HG02973 (cell line): ENCODE measurements at regions not wholly inside any gene's neighbourhood (a gene's known extent, or its start where the extent isn't known, plus 50 kb on each side); places are given as distances from the start of the nearest gene placed in this dataset.
"Not testable (repeated sequence)": the region's sequence is repeated elsewhere in the genome, so short reads cannot be mapped to it uniquely, and the experiment has no call there.

Experiments
- ATAC-seq: cut with Tn5 transposase; IDR thresholded peaks from one replicate; pipeline ENCODE4 v1.9.1; 2021; ENCODE audit warnings: moderate library complexity; ENCODE audit not compliant: unreplicated experiment

DNA sequence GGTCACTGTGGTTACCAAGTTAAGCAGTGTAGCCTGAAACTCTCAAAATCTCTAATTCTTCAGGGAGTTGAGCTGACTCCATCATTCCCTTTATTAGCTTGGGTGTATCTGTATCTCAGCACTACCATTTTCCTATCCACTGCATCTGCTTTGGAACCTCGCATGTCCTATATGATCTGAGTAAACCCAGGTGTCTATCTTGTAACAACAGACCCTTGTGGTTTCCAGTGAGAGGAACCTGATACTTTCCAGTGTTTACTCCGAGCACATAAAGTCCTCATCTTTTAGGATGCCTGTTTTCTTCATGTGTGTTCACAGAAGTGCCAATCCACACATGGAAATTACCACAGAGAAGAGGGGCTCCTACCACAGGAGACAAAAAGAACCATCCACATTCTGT, 650.4 kb downstream of the LMO4 start:
- ATAC-seq: no peak

DNA sequence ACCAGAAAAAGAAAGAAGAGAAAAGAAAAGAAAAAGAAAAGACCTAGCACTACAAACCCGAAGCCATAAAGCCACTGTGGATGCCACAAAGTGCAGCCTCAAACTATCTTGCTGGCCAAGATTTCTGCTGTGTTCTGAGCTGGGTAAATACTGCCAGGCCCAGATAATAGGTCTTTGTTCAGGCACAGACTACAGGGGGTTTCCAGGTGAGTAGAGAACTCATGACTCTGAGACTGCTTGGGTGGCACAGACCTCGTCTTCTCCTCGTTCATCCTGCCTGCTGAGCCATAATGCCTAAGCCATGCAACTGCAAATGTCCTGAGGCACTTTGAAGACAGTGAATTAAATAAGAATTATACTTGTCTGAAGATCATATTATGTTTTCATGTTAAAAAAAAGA, 651.8 kb downstream of the LMO4 start:
- no peak for ATAC-seq

DNA sequence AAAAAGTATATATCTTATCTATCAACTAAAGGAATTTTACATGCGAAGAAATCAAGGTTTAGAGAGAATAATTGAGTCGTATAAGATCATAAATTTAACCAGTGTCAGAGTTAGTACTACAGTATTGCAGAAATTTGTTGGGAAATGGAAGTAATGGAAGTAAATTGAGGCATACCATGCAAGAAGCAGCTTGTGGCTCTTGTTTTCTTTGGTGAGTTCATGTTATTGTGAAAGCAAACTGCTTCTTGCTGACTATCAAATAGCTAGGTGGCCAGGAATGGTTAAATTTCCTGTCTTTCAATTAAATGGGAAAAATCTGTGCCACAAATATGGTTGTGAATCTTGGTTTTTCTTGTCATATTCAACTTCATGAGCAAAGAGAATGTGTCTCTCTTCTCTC, 652.7 kb downstream of the LMO4 start:
- ATAC-seq: no peak

DNA sequence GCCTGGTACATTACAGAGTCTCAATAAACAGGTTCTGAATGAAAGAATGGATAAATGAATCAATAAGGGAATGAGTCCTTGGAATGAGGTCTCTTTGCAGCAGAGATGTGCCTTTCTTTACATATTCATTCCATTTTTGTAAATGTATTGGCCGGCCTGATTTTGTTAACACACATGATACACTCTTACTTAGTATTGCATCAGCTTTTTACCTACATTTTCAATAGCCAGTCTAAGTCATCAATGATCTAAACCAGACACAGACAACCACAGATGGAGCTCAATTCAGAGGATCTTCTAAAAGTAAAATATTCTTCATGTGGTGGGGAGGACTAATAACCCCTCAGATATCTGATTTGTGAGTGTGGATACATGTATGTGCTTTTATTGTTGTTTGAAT, 653.1 kb downstream of the LMO4 start:
- ATAC-seq: no peak

DNA sequence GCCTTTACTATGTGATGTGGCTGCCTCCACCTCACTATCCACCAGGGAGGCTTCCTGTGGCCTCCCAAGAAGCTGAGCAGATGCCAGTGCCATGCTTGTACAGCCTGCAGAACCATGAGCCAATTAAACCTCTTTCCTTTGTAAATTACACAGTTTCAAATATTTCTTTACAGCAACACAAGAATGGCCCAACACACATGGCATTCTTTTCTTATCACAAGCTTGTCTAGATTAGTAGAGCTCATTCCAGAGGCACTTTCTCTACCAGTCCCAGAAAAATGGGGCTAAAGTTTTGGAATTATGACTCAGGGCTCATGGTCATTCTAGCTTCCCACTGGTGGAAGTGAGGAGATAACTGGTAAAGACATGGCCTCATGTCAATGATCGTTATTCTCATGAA, 655.2 kb downstream of the LMO4 start:
- no peak for ATAC-seq

DNA sequence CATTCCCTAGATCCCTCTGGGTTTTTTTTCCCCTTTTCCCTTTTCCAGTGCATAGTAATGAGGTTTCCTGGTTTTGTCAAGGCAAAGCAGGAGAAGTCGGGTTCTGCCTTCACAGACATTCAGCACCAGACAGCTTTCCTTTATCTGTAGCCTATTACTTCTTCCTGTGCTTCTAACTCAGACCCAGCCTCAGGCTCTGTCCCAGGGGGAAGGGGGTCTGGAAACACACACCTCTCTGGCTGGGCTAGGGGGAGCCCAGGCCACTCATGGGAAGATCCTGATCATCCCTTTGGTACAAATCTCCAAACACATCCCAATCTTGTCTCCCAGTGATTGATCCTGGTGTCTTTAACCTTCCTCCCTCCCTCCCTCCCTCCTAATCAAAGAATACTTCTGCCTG, 656.4 kb downstream of the LMO4 start:
- ATAC-seq: no peak

DNA sequence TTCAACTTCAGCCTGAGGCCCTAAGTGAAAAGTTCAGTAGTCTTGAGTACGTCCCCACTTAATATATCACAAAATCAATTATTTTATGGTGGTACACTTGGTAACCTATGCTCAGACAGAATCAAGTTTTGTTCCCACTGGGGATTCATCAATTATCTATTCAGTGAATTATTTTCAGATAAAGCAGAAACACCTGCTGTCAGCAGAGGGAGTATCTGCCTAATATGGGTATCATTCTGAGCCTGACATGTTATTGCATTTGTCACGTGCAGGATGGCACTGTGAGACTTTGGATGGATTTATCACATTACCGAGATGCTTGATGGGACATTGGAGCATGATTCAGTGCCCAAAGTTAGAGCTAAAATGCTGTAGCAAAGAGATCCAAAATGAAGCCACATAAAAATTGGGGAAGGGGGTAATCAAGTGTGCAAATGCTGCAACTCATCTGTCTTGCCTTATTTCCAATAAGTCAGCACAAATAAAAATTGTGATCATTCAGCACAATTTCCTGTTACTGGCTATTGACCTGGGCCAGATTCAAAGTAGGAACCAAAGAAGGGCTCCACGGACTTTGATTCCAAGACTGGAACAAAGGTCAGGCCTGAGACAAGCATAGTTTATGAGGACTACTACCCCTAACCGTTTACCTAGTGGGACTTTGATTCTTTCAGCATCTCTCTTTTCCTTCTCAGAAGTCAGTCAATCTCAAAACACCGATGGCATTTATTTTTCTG, 657.6 kb downstream of the LMO4 start:
- ATAC-seq: no peak

DNA sequence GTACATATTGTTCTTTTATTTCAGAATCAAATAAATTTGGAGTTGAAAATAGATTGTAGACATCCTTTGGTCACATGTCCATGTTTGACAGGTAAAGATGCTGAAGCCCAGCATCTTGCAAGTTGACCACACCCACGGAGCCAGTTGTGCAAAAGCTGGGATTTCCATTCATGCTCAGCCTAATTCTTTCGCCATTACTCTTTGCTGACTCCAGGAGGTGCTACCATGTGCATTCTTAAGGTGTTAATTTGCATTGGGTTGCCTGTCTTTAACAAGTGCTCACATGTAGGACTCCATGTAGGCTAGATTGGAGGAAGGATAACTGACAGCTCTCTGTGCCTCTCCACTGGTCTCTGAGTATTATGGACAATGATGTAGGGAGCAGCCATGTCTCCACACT, 660.7 kb downstream of the LMO4 start:
- ATAC-seq: no peak

DNA sequence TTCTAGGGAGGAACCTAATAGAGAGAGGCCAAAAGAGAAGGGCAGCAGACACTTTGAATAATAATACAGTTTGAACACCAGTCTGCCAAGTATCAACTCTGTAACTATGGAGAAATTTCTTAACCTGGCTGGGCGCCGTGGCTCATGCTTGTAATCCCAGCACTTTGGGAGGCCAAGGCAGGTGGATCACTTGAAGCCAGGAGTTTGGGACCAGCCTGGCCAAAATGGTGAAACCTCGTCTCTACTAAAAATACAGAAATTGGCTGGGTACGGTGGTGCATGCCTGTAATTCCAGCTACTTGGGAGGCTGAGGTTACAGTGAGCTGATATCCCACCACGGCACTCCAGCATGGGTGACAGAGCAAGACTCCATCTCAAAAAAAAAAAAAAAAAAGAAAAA, 663.9 kb downstream of the LMO4 start:
- ATAC-seq: not testable (repeated sequence)

DNA sequence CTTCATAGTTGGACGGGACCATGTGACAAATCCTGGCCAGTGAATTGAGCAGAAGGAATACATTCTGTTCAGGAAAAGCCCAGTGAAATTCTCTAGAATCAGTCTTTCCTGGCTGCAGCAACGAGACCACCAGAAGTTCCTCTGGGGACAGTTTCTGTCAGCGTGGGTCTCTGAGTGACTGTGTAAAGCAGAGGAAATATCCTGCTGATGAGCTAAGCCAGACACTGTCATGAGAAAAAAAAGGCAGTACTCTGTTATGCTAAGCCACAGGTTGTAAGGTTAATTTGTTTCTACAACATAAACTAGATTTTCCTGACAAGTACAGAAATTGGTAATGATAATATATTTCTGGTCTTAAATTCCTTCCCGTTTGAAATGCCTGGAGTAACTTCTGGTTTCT, 664.4 kb downstream of the LMO4 start:
- ATAC-seq: no peak

DNA sequence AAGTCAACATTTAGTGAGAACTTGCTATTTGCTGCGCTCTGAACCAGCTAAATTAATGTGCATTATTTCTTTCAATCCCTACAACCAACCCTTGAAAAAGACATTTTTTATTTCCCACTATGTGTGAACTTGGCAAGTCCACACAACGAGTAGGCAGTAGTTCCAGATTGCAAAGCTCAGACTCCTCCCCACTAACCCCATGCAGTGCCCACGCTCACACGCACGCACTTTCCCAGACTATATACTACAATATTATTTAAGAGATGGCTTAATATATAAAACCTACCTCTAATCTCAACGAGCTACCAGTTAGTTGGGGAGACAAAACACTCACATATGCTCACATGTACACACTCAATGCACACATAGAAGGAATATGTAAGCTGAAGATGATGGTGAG, 671.2 kb downstream of the LMO4 start:
- no peak for ATAC-seq

DNA sequence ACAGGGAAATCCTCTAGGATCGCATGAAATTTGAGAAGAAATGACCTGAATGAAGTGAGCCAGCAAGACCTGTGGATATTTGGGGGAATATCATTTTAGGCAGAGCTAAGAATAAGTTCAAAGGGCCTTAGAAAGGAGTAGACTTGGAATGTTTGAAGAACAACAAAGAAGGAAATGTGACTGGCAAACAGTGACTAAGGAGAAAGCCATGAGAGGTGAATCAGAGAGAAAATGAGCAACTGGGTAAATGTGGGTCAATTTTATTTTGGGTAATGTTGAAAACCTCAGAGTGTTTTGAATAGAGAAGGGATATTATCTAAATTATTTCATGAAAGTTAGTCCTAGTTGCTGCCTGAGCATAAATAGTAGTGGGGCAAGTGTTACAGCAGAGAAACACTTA, 672.8 kb downstream of the LMO4 start:
- no peak for ATAC-seq

DNA sequence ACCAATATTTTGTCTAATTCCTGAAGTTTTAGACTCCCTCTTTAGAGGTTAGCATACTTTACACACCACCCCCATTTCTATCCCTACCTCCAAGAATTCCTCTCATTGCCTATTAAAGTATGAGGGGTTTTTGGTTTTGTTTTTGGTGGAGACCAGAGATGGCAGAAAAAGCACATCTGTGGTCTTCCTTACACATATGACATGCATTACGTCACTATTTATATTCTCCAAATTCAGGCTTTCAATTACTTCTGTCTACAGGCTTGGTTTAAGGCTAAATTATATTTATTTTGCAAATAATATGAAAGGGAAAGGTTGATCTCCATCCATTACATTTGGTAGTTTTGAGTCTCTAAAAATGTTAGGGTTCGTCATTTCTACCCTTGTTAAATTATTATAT, 674.6 kb downstream of the LMO4 start:
- no peak for ATAC-seq

DNA sequence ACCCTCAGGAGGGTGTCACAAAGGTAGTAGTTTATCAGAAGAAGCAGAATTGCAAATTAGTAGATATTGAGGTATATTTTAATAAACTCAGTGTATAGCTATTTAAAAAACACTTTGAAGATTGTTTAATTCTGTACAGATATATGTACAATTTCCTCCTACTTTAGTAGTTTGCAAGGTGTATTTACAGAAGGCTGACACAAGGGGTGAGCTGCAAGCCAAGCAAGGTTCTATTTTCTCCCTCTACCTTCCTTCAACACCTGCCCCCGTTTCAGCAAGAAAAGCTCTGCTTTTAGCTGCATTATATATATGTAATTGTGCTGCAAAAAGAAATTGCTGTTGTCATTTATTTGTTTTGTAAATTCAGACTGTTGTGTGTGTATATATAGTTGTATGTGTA, 674.2 kb upstream of the PKN2 start:
- no peak for ATAC-seq

DNA sequence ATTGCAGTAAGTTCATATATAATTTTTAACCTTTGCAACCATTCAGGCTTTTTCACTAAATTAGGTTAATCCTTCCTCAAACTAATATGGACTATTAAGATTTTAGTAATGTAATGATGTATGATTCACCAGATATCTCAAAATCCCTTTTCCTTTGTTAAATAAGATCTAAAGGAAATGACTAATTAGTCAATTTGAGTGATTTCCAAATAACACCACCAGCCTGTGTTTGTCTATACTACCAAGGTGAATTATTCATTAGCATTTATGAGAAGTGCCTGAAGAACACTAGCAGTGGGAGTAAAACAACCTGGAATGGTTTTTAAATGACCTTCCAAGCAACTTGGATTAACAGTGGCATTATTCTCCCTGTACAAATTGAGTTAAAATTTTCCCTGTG, 670.6 kb upstream of the PKN2 start:
- ATAC-seq: no peak

DNA sequence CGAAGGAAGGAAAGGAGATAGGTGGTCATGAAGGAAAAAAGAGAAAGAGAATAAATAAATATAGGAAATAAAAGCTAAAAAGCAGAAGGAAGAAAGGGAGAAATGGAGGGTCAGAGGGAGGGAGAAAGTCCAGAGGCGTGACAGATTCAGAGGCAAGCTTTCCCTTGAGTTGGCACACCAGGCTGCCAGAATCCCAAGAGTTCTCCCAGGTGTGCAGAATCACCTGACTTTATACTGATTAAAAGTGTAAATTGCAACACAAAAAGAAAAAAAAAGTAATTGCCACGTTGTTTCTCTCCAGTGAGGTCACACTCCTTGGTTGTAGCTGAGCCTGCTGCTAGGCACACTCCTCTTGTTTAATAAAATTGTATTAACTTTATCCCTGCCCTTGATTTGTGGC, 669.9 kb upstream of the PKN2 start:
- ATAC-seq: no peak

DNA sequence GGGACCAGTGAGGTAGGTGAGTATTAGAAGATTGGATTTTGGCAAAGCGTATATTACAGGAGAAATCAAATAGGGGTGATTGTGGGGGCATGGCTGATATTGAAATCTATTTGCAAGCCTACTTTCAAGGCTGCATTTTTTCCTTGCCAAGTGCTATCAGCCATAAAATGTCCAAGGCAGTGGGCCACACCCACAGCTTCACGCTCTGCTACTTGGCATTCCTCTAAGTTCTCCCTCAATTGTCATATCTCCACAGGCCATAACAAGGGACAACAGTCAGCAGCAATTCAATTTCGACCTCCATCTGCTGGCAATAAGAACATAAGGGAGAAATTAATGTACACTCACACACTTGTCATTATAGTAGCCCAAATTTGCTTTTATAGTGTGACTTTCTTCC, 667.1 kb upstream of the PKN2 start:
- no peak for ATAC-seq

DNA sequence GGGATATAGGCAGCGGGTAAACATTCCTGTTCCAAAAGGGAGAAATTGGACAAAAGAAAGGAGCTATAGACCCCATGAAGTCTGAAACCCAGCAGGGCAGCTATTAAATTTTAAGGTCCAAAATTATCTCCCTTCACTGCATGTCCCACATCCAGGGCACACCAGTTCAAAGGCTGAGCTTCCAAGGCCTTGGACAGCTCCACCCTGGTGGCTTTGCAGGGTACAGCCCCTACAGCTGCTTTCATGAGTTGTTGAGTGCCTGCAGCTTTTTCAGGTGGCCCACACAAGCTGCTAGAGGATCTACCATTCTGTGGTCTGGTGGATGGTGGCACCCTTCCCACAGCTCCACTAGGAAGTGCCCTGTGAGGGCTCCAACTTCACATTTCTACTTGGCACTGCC, 662.5 kb upstream of the PKN2 start:
- no peak for ATAC-seq

DNA sequence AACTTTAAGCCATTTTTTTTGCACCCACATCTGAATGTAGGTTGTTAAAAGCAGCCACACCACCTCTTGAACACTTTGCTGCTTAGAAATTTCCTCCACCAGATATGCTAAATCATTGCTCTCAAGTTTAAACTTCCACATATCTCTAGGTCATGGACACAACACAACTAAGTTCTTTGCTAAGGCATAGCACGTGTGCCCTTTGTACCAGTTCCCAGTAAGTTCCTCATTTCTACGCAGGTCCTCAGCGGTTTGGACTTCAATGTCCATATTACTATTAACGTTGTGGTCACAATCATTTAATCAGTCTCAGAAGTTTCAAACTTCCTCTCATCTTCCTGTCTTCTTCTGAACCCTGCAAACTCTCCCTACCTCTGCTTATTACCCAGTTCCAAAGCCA, 661.6 kb upstream of the PKN2 start:
- no peak for ATAC-seq

DNA sequence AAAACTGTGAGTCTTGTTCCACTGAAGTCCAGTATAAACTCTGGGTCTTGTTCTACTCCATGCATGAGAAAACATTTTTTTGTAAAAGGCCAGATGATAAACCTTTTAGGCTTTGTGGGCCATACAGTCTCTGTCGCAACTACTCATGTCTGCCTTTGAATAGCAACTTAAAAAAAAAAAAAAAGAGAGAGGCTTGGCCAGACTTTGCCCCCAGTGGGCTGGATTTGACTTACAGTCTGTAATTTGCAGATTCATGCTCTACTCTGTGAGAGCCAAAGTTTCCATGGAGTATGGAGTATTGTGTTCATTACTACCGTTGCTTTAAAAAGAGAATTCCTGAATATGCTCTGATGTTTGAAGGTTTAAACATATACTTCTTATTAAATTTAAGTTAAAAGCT, 654.9 kb upstream of the PKN2 start:
- no peak for ATAC-seq

DNA sequence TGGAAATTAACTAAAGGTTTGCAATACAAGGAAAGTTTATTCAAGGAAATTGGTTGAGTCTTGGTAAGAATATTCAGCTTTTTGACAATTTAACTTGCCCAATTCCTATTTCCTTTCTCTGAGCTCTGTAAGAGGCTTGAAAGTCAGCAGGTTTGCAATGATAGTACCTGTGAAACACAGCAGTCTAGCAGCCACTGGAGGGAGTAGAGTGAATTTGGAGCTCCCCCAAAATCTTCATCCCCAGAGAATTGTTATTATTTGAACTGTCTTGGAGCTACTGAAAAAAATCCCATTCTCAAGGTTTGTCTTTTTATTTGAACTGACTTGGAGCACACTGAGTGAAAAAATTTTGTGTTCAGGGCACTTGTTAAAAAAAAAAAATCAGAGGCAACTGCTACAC, 654.2 kb upstream of the PKN2 start:
- no peak for ATAC-seq

DNA sequence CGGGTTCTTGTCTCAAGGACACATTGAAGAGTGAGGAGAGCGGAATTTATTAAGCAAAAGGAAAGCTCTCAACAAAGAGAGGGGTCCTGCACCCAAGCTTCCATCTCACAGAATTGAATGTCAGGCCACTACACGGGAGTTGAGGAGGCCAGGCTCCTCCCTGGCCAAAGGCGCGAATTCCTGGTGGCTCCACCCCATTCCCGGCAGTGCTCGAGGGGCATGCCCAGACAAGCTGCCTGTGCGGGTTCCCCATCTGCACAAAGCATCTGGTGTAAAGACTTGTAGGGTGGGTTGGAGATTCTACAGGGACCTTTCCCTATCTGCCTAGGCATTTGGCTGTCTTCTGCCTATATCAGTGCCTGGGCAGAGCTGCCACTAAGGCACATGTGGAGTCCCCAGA, 648.5 kb upstream of the PKN2 start:
- no peak for ATAC-seq

DNA sequence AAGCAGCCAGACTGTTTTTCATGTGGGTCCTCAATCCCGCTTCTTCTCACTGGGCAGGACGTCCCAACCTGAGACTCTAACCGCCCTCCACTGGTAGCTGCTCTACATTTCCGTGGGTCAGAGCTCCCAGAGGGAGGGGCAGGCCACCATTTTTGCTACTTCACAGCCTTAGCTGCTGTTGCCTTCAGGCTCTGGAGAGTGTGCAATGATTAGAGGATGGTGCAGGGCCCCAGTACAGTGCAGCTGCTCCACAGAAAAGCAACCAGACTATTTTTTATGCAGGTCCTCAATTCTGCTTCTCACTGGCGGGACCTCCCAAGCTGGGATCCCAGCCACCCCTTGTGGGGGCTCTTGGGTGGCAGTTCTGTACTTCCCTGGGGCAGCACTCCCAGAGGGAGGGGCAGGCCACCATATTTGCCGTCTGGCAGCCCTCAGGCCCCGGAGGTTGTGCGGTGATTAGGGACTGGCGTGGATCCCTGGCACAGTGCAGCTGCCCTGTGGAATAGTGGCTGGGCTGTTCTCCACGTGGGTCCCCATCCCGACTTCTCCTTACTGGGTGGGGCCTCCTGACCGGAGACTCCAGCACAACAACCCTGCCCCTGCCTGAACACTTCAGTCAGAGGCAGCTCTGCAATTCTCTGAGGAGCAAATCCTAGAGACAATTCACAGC, 647.6 kb upstream of the PKN2 start:
- ATAC-seq: no peak
